Peyer's patch (tissue), 4 donors: ENCODE measurements at regions not wholly inside any gene's neighbourhood (a gene's known extent, or its start where the extent isn't known, plus 50 kb on each side); places are given as distances from the start of the nearest gene placed in this dataset.

Experiments
- CTCF ChIP-seq, 6 experiments: fragments of 450-650 bp in 4 of 6; fragments of 200-600 bp in 2 of 6; sonication (generic) in 1 of 6; IDR thresholded peaks; one replicate each; pipeline ENCODE4 v1.5.1; 2017 to 2019; ENCODE audit warnings: antibody characterized with exemption in 6 of 6, mild to moderate bottlenecking in 3 of 6, moderate library complexity in 1 of 6
- POLR2A ChIP-seq, 2 donors: fragments of 450-650 bp; IDR thresholded peaks; one replicate each; pipeline ENCODE4 v1.5.1; 2017; ENCODE audit warnings: antibody characterized with exemption in 2 of 2, mild to moderate bottlenecking in 2 of 2, moderate library complexity in 2 of 2

GRCh38 chr4:96301715-96302114, 461.8 kb downstream of the PDHA2 start:
- TF ChIP-seq CTCF (IDR thresholded peaks at IDR 0.05) (no peak), POLR2A (IDR thresholded peaks at IDR 0.05) (no peak)
